ENCODE measurements at regions not wholly inside any gene's neighbourhood (a gene's known extent, or its start where the extent isn't known, plus 50 kb on each side); places are given as distances from the start of the nearest gene placed in this dataset.

GRCh38 chr15:95125803-95126202 lies 894.4 kb downstream of the MCTP2 start:
- Histone ChIP-seq H3K27ac (ENCODE audit: low read length) (no peak overlapping the region), H3K4me1 (ENCODE audit: control insufficient read depth in 1 of 2, insufficient read depth in 2 of 2, low read length in 2 of 2) (no peaks in the 10 kb centered on the region), H3K9me3 (ENCODE audit: control insufficient read depth in 1 of 2, low read length in 2 of 2) (no peaks in the 10 kb centered on the region), H3K36me3 (ENCODE audit: control insufficient read depth in 1 of 2, insufficient read depth in 2 of 2, low read length in 2 of 2) (no peaks in the 10 kb centered on the region), H3K27me3 (ENCODE audit: low read depth, low read length) (no peaks in the 10 kb centered on the region), H3K4me3 (ENCODE audit: low read depth in 1 of 2, low read length in 2 of 2) (no peak overlapping the region)

- no peaks in the 10 kb centered on the region for H3K27me3 ChIP-seq (ENCODE audit: low read depth, low read length)
- H3K4me1 ChIP-seq (ENCODE audit: control insufficient read depth in 1 of 2, insufficient read depth in 2 of 2, low read length in 2 of 2) = no peaks in the 10 kb centered on the region
- H3K4me3 ChIP-seq (ENCODE audit: low read depth in 1 of 2, low read length in 2 of 2) = no peak overlapping the region
- H3K36me3 ChIP-seq (ENCODE audit: control insufficient read depth in 1 of 2, insufficient read depth in 2 of 2, low read length in 2 of 2) = no peaks in the 10 kb centered on the region
- no peak overlapping the region for H3K27ac ChIP-seq (ENCODE audit: low read length)
- H3K9me3 ChIP-seq (ENCODE audit: control insufficient read depth in 1 of 2, low read length in 2 of 2) = no peaks in the 10 kb centered on the region
Observed at GRCh38 chr15:95127356-95127755, 896.0 kb downstream of the MCTP2 start.

GRCh38 chr15:95129574-95129973 lies 898.2 kb downstream of the MCTP2 start:
- no peak overlapping the region for H3K4me3 ChIP-seq (ENCODE audit: low read depth in 1 of 2, low read length in 2 of 2)

GRCh38 chr15:95131131-95131556 lies 899.8 kb downstream of the MCTP2 start:
- Histone ChIP-seq H3K4me3 (ENCODE audit: low read depth in 1 of 2, low read length in 2 of 2) (no peak overlapping the region), H3K4me1 (ENCODE audit: control insufficient read depth in 1 of 2, insufficient read depth in 2 of 2, low read length in 2 of 2) (peaks cover 0 to 4% of the 10 kb centered on the region in 2 donors), H3K27me3 (ENCODE audit: low read depth, low read length) (no peaks in the 10 kb centered on the region), H3K27ac (ENCODE audit: low read length) (no peak overlapping the region), H3K36me3 (ENCODE audit: control insufficient read depth in 1 of 2, insufficient read depth in 2 of 2, low read length in 2 of 2) (no peaks in the 10 kb centered on the region), H3K9me3 (ENCODE audit: control insufficient read depth in 1 of 2, low read length in 2 of 2) (no peaks in the 10 kb centered on the region)

More at GRCh38 chr15:95129574-95129973, 898.2 kb downstream of the MCTP2 start:
- Histone ChIP-seq H3K27ac (ENCODE audit: low read length) (peak overlapping the region; percentile 6), H3K4me1 (ENCODE audit: control insufficient read depth in 1 of 2, insufficient read depth in 2 of 2, low read length in 2 of 2) (peaks cover 0 to 3% of the 10 kb centered on the region in 2 donors), H3K9me3 (ENCODE audit: control insufficient read depth in 1 of 2, low read length in 2 of 2) (no peaks in the 10 kb centered on the region), H3K27me3 (ENCODE audit: low read depth, low read length) (no peaks in the 10 kb centered on the region), H3K36me3 (ENCODE audit: control insufficient read depth in 1 of 2, insufficient read depth in 2 of 2, low read length in 2 of 2) (no peaks in the 10 kb centered on the region)

- peaks cover 0 to 4% of the 10 kb centered on the region in 2 donors for H3K4me1 ChIP-seq (ENCODE audit: control insufficient read depth in 1 of 2, insufficient read depth in 2 of 2, low read length in 2 of 2)
- H3K9me3 ChIP-seq (ENCODE audit: control insufficient read depth in 1 of 2, low read length in 2 of 2) = no peaks in the 10 kb centered on the region
- H3K4me3 ChIP-seq (ENCODE audit: low read depth in 1 of 2, low read length in 2 of 2) = no peak overlapping the region
- no peaks in the 10 kb centered on the region for H3K36me3 ChIP-seq (ENCODE audit: control insufficient read depth in 1 of 2, insufficient read depth in 2 of 2, low read length in 2 of 2)
- no peaks in the 10 kb centered on the region for H3K27me3 ChIP-seq (ENCODE audit: low read depth, low read length)
- H3K27ac ChIP-seq (ENCODE audit: low read length) = no peak overlapping the region
Observed at GRCh38 chr15:95132774-95133173, 901.4 kb downstream of the MCTP2 start.

- no peaks in the 10 kb centered on the region for H3K27me3 ChIP-seq (ENCODE audit: low read depth, low read length)
- H3K36me3 ChIP-seq (ENCODE audit: control insufficient read depth in 1 of 2, insufficient read depth in 2 of 2, low read length in 2 of 2) = no peaks in the 10 kb centered on the region
- no peak overlapping the region for H3K27ac ChIP-seq (ENCODE audit: low read length)
- H3K4me3 ChIP-seq (ENCODE audit: low read depth in 1 of 2, low read length in 2 of 2) = no peak overlapping the region
- peaks cover 0 to 4% of the 10 kb centered on the region in 2 donors for H3K4me1 ChIP-seq (ENCODE audit: control insufficient read depth in 1 of 2, insufficient read depth in 2 of 2, low read length in 2 of 2)
- no peaks in the 10 kb centered on the region for H3K9me3 ChIP-seq (ENCODE audit: control insufficient read depth in 1 of 2, low read length in 2 of 2)
Observed at GRCh38 chr15:95134431-95135110, 903.2 kb downstream of the MCTP2 start.

- Histone ChIP-seq H3K36me3 (ENCODE audit: control insufficient read depth in 1 of 2, insufficient read depth in 2 of 2, low read length in 2 of 2) (no peaks in the 10 kb centered on the region), H3K9me3 (ENCODE audit: control insufficient read depth in 1 of 2, low read length in 2 of 2) (no peaks in the 10 kb centered on the region), H3K4me1 (ENCODE audit: control insufficient read depth in 1 of 2, insufficient read depth in 2 of 2, low read length in 2 of 2) (peaks cover 0 to 4% of the 10 kb centered on the region in 2 donors), H3K4me3 (ENCODE audit: low read depth in 1 of 2, low read length in 2 of 2) (no peak overlapping the region), H3K27ac (ENCODE audit: low read length) (no peak overlapping the region), H3K27me3 (ENCODE audit: low read depth, low read length) (no peaks in the 10 kb centered on the region)
Observed at GRCh38 chr15:95138604-95139270, 907.4 kb downstream of the MCTP2 start.

- Histone ChIP-seq H3K36me3 (ENCODE audit: control insufficient read depth in 1 of 2, insufficient read depth in 2 of 2, low read length in 2 of 2) (no peaks in the 10 kb centered on the region), H3K4me3 (ENCODE audit: low read depth in 1 of 2, low read length in 2 of 2) (no peak overlapping the region), H3K27me3 (ENCODE audit: low read depth, low read length) (no peaks in the 10 kb centered on the region), H3K27ac (ENCODE audit: low read length) (no peak overlapping the region), H3K4me1 (ENCODE audit: control insufficient read depth in 1 of 2, insufficient read depth in 2 of 2, low read length in 2 of 2) (no peaks in the 10 kb centered on the region), H3K9me3 (ENCODE audit: control insufficient read depth in 1 of 2, low read length in 2 of 2) (no peaks in the 10 kb centered on the region)
Observed at GRCh38 chr15:95141486-95141885, 910.1 kb downstream of the MCTP2 start.

- no peaks in the 10 kb centered on the region for H3K4me1 ChIP-seq (ENCODE audit: control insufficient read depth in 1 of 2, insufficient read depth in 2 of 2, low read length in 2 of 2)
- no peaks in the 10 kb centered on the region for H3K27me3 ChIP-seq (ENCODE audit: low read depth, low read length)
- no peaks in the 10 kb centered on the region for H3K36me3 ChIP-seq (ENCODE audit: control insufficient read depth in 1 of 2, insufficient read depth in 2 of 2, low read length in 2 of 2)
- H3K4me3 ChIP-seq (ENCODE audit: low read depth in 1 of 2, low read length in 2 of 2) = no peak overlapping the region
- no peaks in the 10 kb centered on the region for H3K9me3 ChIP-seq (ENCODE audit: control insufficient read depth in 1 of 2, low read length in 2 of 2)
- H3K27ac ChIP-seq (ENCODE audit: low read length) = no peak overlapping the region
Observed at GRCh38 chr15:95142531-95142930, 911.2 kb downstream of the MCTP2 start.

GRCh38 chr15:95146481-95146880 lies 915.1 kb downstream of the MCTP2 start:
- H3K36me3 ChIP-seq (ENCODE audit: control insufficient read depth in 1 of 2, insufficient read depth in 2 of 2, low read length in 2 of 2) = no peaks in the 10 kb centered on the region
- no peak overlapping the region for H3K27ac ChIP-seq (ENCODE audit: low read length)

GRCh38 chr15:95148183-95148582 lies 916.8 kb downstream of the MCTP2 start:
- H3K4me3 ChIP-seq (ENCODE audit: low read depth in 1 of 2, low read length in 2 of 2) = no peak overlapping the region
- H3K27me3 ChIP-seq (ENCODE audit: low read depth, low read length) = no peaks in the 10 kb centered on the region
- no peaks in the 10 kb centered on the region for H3K9me3 ChIP-seq (ENCODE audit: control insufficient read depth in 1 of 2, low read length in 2 of 2)
- H3K36me3 ChIP-seq (ENCODE audit: control insufficient read depth in 1 of 2, insufficient read depth in 2 of 2, low read length in 2 of 2) = no peaks in the 10 kb centered on the region
- no peak overlapping the region for H3K27ac ChIP-seq (ENCODE audit: low read length)
- H3K4me1 ChIP-seq (ENCODE audit: control insufficient read depth in 1 of 2, insufficient read depth in 2 of 2, low read length in 2 of 2) = no peaks in the 10 kb centered on the region

More at GRCh38 chr15:95146481-95146880, 915.1 kb downstream of the MCTP2 start:
- no peaks in the 10 kb centered on the region for H3K9me3 ChIP-seq (ENCODE audit: control insufficient read depth in 1 of 2, low read length in 2 of 2)
- no peaks in the 10 kb centered on the region for H3K4me1 ChIP-seq (ENCODE audit: control insufficient read depth in 1 of 2, insufficient read depth in 2 of 2, low read length in 2 of 2)
- H3K27me3 ChIP-seq (ENCODE audit: low read depth, low read length) = no peaks in the 10 kb centered on the region
- no peak overlapping the region for H3K4me3 ChIP-seq (ENCODE audit: low read depth in 1 of 2, low read length in 2 of 2)
